ENCODE measurements at regions not wholly inside any gene's neighbourhood (a gene's known extent, or its start where the extent isn't known, plus 50 kb on each side); places are given as distances from the start of the nearest gene placed in this dataset.

- Histone ChIP-seq H3K18ac (ENCODE audit: low read depth in 1 of 2, low read length in 2 of 2) (no peak overlapping the region), H3K27me3 (ENCODE audit: control insufficient read depth in 1 of 2, insufficient read depth in 1 of 2, low read length in 2 of 2) (no peaks in the 10 kb centered on the region), H3K4me1 (ENCODE audit: control insufficient read depth, insufficient read depth, low read depth, low read length) (no peaks in the 10 kb centered on the region), H2BK15ac (ENCODE audit: low read depth, poor library complexity, severe bottlenecking) (no peak overlapping the region), H3K4ac (ENCODE audit: low read depth in 1 of 2, low read length in 2 of 2) (no peak overlapping the region), H3K36me3 (ENCODE audit: control insufficient read depth in 1 of 2, insufficient read depth in 2 of 2, low read depth in 1 of 2, low read length in 2 of 2) (no peaks in the 10 kb centered on the region), H2AK5ac (ENCODE audit: low read length, severe bottlenecking) (no peak overlapping the region), H3K4me3 (ENCODE audit: insufficient read depth in 1 of 2, low read depth in 1 of 2, low read length in 2 of 2) (no peak overlapping the region), H2BK12ac (ENCODE audit: low read length in 2 of 2) (no peak overlapping the region), H4K91ac (ENCODE audit: low read length) (no peak overlapping the region), H3K79me1 (replicated peaks; ENCODE audit: low read length, poor library complexity, severe bottlenecking) (no peaks in the 10 kb centered on the region), H2BK5ac (ENCODE audit: low read depth, low read length, poor library complexity, severe bottlenecking) (no peak overlapping the region), H3K9me3 (ENCODE audit: control insufficient read depth, low read length) (peaks cover 14% of the 10 kb centered on the region), H2BK120ac (ENCODE audit: low read depth, low read length) (no peak overlapping the region), H4K8ac (ENCODE audit: low read length) (no peak overlapping the region), H3K9ac (ENCODE audit: low read length) (no peak overlapping the region), H3K4me2 (ENCODE audit: low read length, poor library complexity, severe bottlenecking) (no peak overlapping the region), H3K27ac (ENCODE audit: low read length, poor library complexity, severe bottlenecking) (no peak overlapping the region), H3K23ac (ENCODE audit: low read length in 2 of 2) (no peak overlapping the region), H2AFZ (ENCODE audit: low read depth, low read length) (no peak overlapping the region), H3K14ac (ENCODE audit: low read length in 2 of 2) (no peak overlapping the region)
- WGBS = 34% methylated on average over 4 of the region's 4 CpGs
- no peak for DNase-seq
Measured at GRCh38 chr18:71998547-71999097, 545.5 kb downstream of the CBLN2 start.

GRCh38 chr18:71995904-71996465 is 548.2 kb downstream of the CBLN2 start:
- no peak overlapping the region for H2BK5ac ChIP-seq (ENCODE audit: low read depth, low read length, poor library complexity, severe bottlenecking)
- H2AK5ac ChIP-seq (ENCODE audit: low read length, severe bottlenecking) = no peak overlapping the region
- no peak overlapping the region for H3K4ac ChIP-seq (ENCODE audit: low read depth in 1 of 2, low read length in 2 of 2)
- H3K9ac ChIP-seq (ENCODE audit: low read length) = no peak overlapping the region
- H3K23ac ChIP-seq (ENCODE audit: low read length in 2 of 2) = no peak overlapping the region
- H2BK12ac ChIP-seq (ENCODE audit: low read length in 2 of 2) = no peak overlapping the region
- no peak overlapping the region for H3K4me2 ChIP-seq (ENCODE audit: low read length, poor library complexity, severe bottlenecking)
- no peak for DNase-seq
- no peaks in the 10 kb centered on the region for H3K79me1 ChIP-seq (replicated peaks; ENCODE audit: low read length, poor library complexity, severe bottlenecking)
- peaks cover 11% of the 10 kb centered on the region for H3K9me3 ChIP-seq (ENCODE audit: control insufficient read depth, low read length)
- no peak overlapping the region for H4K8ac ChIP-seq (ENCODE audit: low read length)
- no peak overlapping the region for H4K91ac ChIP-seq (ENCODE audit: low read length)
- no peak overlapping the region for H2BK120ac ChIP-seq (ENCODE audit: low read depth, low read length)
- H2AFZ ChIP-seq (ENCODE audit: low read depth, low read length) = no peak overlapping the region
- no peak overlapping the region for H3K4me3 ChIP-seq (ENCODE audit: insufficient read depth in 1 of 2, low read depth in 1 of 2, low read length in 2 of 2)
- H3K27me3 ChIP-seq (ENCODE audit: control insufficient read depth in 1 of 2, insufficient read depth in 1 of 2, low read length in 2 of 2) = no peaks in the 10 kb centered on the region
- no peak overlapping the region for H3K27ac ChIP-seq (ENCODE audit: low read length, poor library complexity, severe bottlenecking)
- no peak overlapping the region for H3K14ac ChIP-seq (ENCODE audit: low read length in 2 of 2)
- H2BK15ac ChIP-seq (ENCODE audit: low read depth, poor library complexity, severe bottlenecking) = no peak overlapping the region
- H3K18ac ChIP-seq (ENCODE audit: low read depth in 1 of 2, low read length in 2 of 2) = no peak overlapping the region
- no peaks in the 10 kb centered on the region for H3K36me3 ChIP-seq (ENCODE audit: control insufficient read depth in 1 of 2, insufficient read depth in 2 of 2, low read depth in 1 of 2, low read length in 2 of 2)
- WGBS = no CpG with 5 or more reads among the region's 1 CpG
- H3K4me1 ChIP-seq (ENCODE audit: control insufficient read depth, insufficient read depth, low read depth, low read length) = no peaks in the 10 kb centered on the region

DNA sequence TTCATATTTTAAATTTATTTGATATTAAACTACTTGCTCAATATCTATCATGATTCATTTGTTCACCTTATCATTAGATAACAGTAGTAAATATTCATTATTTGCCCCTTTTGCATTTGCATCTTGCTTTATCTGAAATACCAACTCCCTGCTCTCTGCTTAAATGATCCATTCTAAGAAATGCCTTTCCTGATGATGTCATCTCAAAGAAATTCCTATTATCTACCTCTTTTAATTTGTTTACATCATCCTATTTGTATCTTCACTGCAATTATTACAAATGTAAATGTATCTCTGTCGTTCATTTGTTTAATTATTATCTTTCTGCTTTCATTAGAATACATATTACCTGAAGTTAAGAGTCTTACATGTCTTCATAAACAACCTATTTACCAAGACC is 549.9 kb downstream of the CBLN2 start:
- H3K14ac ChIP-seq (ENCODE audit: low read length in 2 of 2) = no peak overlapping the region

DNA sequence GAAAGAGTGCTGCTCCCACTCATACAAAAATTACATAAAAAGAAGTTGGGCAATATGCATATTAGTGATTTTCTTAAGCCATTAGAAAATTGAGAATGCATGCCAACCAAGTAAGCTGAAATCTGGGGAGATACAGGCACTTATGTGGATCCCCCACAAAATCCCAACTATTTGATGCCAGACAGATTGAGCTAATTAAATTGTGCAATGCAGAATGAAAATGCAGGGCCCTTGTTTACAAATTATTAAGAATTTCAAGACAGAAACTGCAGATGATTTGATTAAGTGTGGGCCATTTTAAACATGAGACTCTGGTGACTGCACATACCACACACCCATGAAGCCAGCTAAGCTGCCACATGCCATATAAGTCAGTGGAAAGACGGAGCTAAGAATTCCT is 554.5 kb downstream of the CBLN2 start:
- H3K23ac ChIP-seq (ENCODE audit: low read length in 2 of 2) = no peak overlapping the region
- no peak overlapping the region for H2BK12ac ChIP-seq (ENCODE audit: low read length in 2 of 2)
- H3K36me3 ChIP-seq (ENCODE audit: control insufficient read depth in 1 of 2, insufficient read depth in 2 of 2, low read depth in 1 of 2, low read length in 2 of 2) = no peaks in the 10 kb centered on the region
- no peak overlapping the region for H2AK5ac ChIP-seq (ENCODE audit: low read length, severe bottlenecking)
- no peaks in the 10 kb centered on the region for H3K79me1 ChIP-seq (replicated peaks; ENCODE audit: low read length, poor library complexity, severe bottlenecking)
- H3K4me2 ChIP-seq (ENCODE audit: low read length, poor library complexity, severe bottlenecking) = no peak overlapping the region
- no peaks in the 10 kb centered on the region for H3K4me1 ChIP-seq (ENCODE audit: control insufficient read depth, insufficient read depth, low read depth, low read length)
- H3K4me3 ChIP-seq (ENCODE audit: insufficient read depth in 1 of 2, low read depth in 1 of 2, low read length in 2 of 2) = no peak overlapping the region
- no peak overlapping the region for H3K14ac ChIP-seq (ENCODE audit: low read length in 2 of 2)
- H3K4ac ChIP-seq (ENCODE audit: low read depth in 1 of 2, low read length in 2 of 2) = no peak overlapping the region
- H2BK120ac ChIP-seq (ENCODE audit: low read depth, low read length) = no peak overlapping the region
- H3K9ac ChIP-seq (ENCODE audit: low read length) = no peak overlapping the region
- H3K18ac ChIP-seq (ENCODE audit: low read depth in 1 of 2, low read length in 2 of 2) = no peak overlapping the region
- no peak for DNase-seq
- H3K27me3 ChIP-seq (ENCODE audit: control insufficient read depth in 1 of 2, insufficient read depth in 1 of 2, low read length in 2 of 2) = no peaks in the 10 kb centered on the region
- H3K9me3 ChIP-seq (ENCODE audit: control insufficient read depth, low read length) = peaks cover 29% of the 10 kb centered on the region
- no peak overlapping the region for H2BK5ac ChIP-seq (ENCODE audit: low read depth, low read length, poor library complexity, severe bottlenecking)
- WGBS = 38% methylated on average over 1 of the region's 1 CpG
- no peak overlapping the region for H3K27ac ChIP-seq (ENCODE audit: low read length, poor library complexity, severe bottlenecking)
- H2AFZ ChIP-seq (ENCODE audit: low read depth, low read length) = no peak overlapping the region
- H4K91ac ChIP-seq (ENCODE audit: low read length) = no peak overlapping the region
- H2BK15ac ChIP-seq (ENCODE audit: low read depth, poor library complexity, severe bottlenecking) = no peak overlapping the region
- H4K8ac ChIP-seq (ENCODE audit: low read length) = no peak overlapping the region

More for the DNA sequence above, 549.9 kb downstream of the CBLN2 start:
- Histone ChIP-seq H3K4me2 (ENCODE audit: low read length, poor library complexity, severe bottlenecking) (no peak overlapping the region), H2AFZ (ENCODE audit: low read depth, low read length) (no peak overlapping the region), H3K36me3 (ENCODE audit: control insufficient read depth in 1 of 2, insufficient read depth in 2 of 2, low read depth in 1 of 2, low read length in 2 of 2) (no peaks in the 10 kb centered on the region), H3K4ac (ENCODE audit: low read depth in 1 of 2, low read length in 2 of 2) (no peak overlapping the region), H4K8ac (ENCODE audit: low read length) (no peak overlapping the region), H3K79me1 (replicated peaks; ENCODE audit: low read length, poor library complexity, severe bottlenecking) (no peaks in the 10 kb centered on the region), H2BK15ac (ENCODE audit: low read depth, poor library complexity, severe bottlenecking) (no peak overlapping the region), H2AK5ac (ENCODE audit: low read length, severe bottlenecking) (no peak overlapping the region), H3K27me3 (ENCODE audit: control insufficient read depth in 1 of 2, insufficient read depth in 1 of 2, low read length in 2 of 2) (no peaks in the 10 kb centered on the region), H4K91ac (ENCODE audit: low read length) (no peak overlapping the region), H2BK120ac (ENCODE audit: low read depth, low read length) (no peak overlapping the region), H2BK12ac (ENCODE audit: low read length in 2 of 2) (no peak overlapping the region), H3K27ac (ENCODE audit: low read length, poor library complexity, severe bottlenecking) (no peak overlapping the region), H3K4me3 (ENCODE audit: insufficient read depth in 1 of 2, low read depth in 1 of 2, low read length in 2 of 2) (no peak overlapping the region), H3K4me1 (ENCODE audit: control insufficient read depth, insufficient read depth, low read depth, low read length) (no peaks in the 10 kb centered on the region), H3K23ac (ENCODE audit: low read length in 2 of 2) (no peak overlapping the region), H3K18ac (ENCODE audit: low read depth in 1 of 2, low read length in 2 of 2) (no peak overlapping the region), H3K9me3 (ENCODE audit: control insufficient read depth, low read length) (peaks cover 3% of the 10 kb centered on the region), H3K9ac (ENCODE audit: low read length) (no peak overlapping the region), H2BK5ac (ENCODE audit: low read depth, low read length, poor library complexity, severe bottlenecking) (no peak overlapping the region)
- WGBS = no CpG with 5 or more reads among the region's 1 CpG
- DNase-seq = no peak

Measured in mesenchymal stem cell (in vitro differentiated cells and primary cell).